GM23338 (cell line): ENCODE measurements at regions not wholly inside any gene's neighbourhood (a gene's known extent, or its start where the extent isn't known, plus 50 kb on each side); places are given as distances from the start of the nearest gene placed in this dataset.

ENCODE experiments used
- ATAC-seq: fragments of 200-7000 bp; cut with Tn5 transposase; 3 replicates; pipeline ENCODE4 v1.9.1; 2020
- DNase-seq: peaks from one replicate; pipeline ENCODE4 v3.0.0-alpha.2; 2015; ENCODE audit warnings: low spot score
- H2AFZ ChIP-seq: fragments of 200-600 bp; sonication (generic); 2 replicates; pipeline ENCODE4 v1.8.0; 2016; ENCODE audit warnings: antibody characterized with exemption, mild to moderate bottlenecking, moderate library complexity
- H3F3A ChIP-seq: fragments of 200-600 bp; sonication (generic); replicated peaks from 2 replicates; pipeline ENCODE4 v1.8.0; 2017; ENCODE audit warnings: antibody characterized with exemption, mixed run types, low read depth
- H3K27ac ChIP-seq: fragments of 200-600 bp; sonication (generic); 2 replicates; pipeline ENCODE4 v1.6.1; 2016; ENCODE audit warnings: low read depth
- H3K27me3 ChIP-seq: fragments of 200-600 bp; sonication (generic); 2 replicates; pipeline ENCODE4 v1.8.0; 2016; ENCODE audit warnings: mild to moderate bottlenecking, mixed run types, moderate library complexity; ENCODE audit not compliant: insufficient read depth
- H3K36me3 ChIP-seq: fragments of 200-600 bp; sonication (generic); 2 replicates; pipeline ENCODE4 v1.8.0; 2016; ENCODE audit warnings: mild to moderate bottlenecking; ENCODE audit not compliant: insufficient read depth
- H3K4me1 ChIP-seq: fragments of 200-600 bp; sonication (generic); 2 replicates; pipeline ENCODE4 v1.8.0; 2016; ENCODE audit warnings: mild to moderate bottlenecking, moderate library complexity; ENCODE audit not compliant: insufficient read depth
- H3K4me2 ChIP-seq: fragments of 200-600 bp; sonication (generic); 2 replicates; pipeline ENCODE4 v1.7.1; 2017; ENCODE audit warnings: mixed run types
- H3K4me3 ChIP-seq: fragments of 200-600 bp; sonication (generic); 2 replicates; pipeline ENCODE4 v1.6.1; 2016; ENCODE audit warnings: mixed run types
- H3K79me2 ChIP-seq: fragments of 200-600 bp; sonication (generic); replicated peaks from 2 replicates; pipeline ENCODE4 v1.8.0; 2017; ENCODE audit warnings: mild to moderate bottlenecking; ENCODE audit not compliant: insufficient read depth
- H3K9me2 ChIP-seq: fragments of 200-600 bp; sonication (generic); 2 replicates; pipeline ENCODE4 v1.8.0; 2017; ENCODE audit not compliant: insufficient read depth
- H4K20me1 ChIP-seq: fragments of 200-600 bp; sonication (generic); replicated peaks from 2 replicates; pipeline ENCODE4 v1.8.0; 2017; ENCODE audit warnings: mild to moderate bottlenecking; ENCODE audit not compliant: insufficient read depth
- H3K27ac Mint-ChIP-seq: 2 replicates; pipeline ENCODE4 v1.8.0; 2020; ENCODE audit warnings: inconsistent platforms, mild to moderate bottlenecking, moderate library complexity, mixed read lengths
- H3K27me3 Mint-ChIP-seq: 3 replicates; pipeline ENCODE4 v1.8.0; 2022; ENCODE audit warnings: low read depth, mild to moderate bottlenecking, moderate library complexity, mixed read lengths, inconsistent platforms; ENCODE audit not compliant: insufficient read depth, poor library complexity
- H3K36me3 Mint-ChIP-seq: 3 replicates; pipeline ENCODE4 v1.8.0; 2021; ENCODE audit warnings: low read depth, mild to moderate bottlenecking, inconsistent platforms, moderate library complexity, mixed read lengths
- H3K4me1 Mint-ChIP-seq: 3 replicates; pipeline ENCODE4 v1.8.0; 2020; ENCODE audit warnings: mild to moderate bottlenecking, inconsistent platforms, mixed read lengths
- H3K4me3 Mint-ChIP-seq: 3 replicates; pipeline ENCODE4 v1.8.0; 2021; ENCODE audit warnings: moderate library complexity, mild to moderate bottlenecking, inconsistent platforms, mixed read lengths
- H3K9me3 Mint-ChIP-seq: 3 replicates; pipeline ENCODE4 v1.8.0; 2020; ENCODE audit warnings: moderate library complexity, mild to moderate bottlenecking, inconsistent platforms, mixed read lengths
- CREB1 ChIP-seq: fragments of 250-450 bp; sonication (Bioruptor Pico); IDR thresholded peaks from 2 replicates; pipeline ENCODE4 v1.5.0; 2020; ENCODE audit warnings: low read depth, mild to moderate bottlenecking, moderate library complexity
- EZH2 ChIP-seq: fragments of 200-600 bp; sonication (generic); IDR thresholded peaks from one replicate; pipeline ENCODE4 v1.8.0; 2017; ENCODE audit warnings: antibody characterized with exemption, mild to moderate bottlenecking, low read depth; ENCODE audit not compliant: unreplicated experiment
- EZH2phosphoT487 ChIP-seq: fragments of 200-600 bp; sonication (generic); IDR thresholded peaks from one replicate; pipeline ENCODE4 v1.8.1; 2018; ENCODE audit warnings: antibody characterized with exemption; ENCODE audit not compliant: unreplicated experiment
- JUNB ChIP-seq: IDR thresholded peaks from one replicate; pipeline ENCODE4 v1.6.1; 2016; ENCODE audit warnings: antibody characterized with exemption; ENCODE audit not compliant: unreplicated experiment
- NANOG ChIP-seq: IDR thresholded peaks from 2 replicates; pipeline ENCODE4 v1.6.1; 2016; ENCODE audit warnings: antibody characterized with exemption, borderline replicate concordance
- POLR2AphosphoS5 ChIP-seq: IDR thresholded peaks from 2 replicates; pipeline ENCODE4 v1.6.1; 2016; ENCODE audit warnings: antibody characterized with exemption, low read depth
- STAT1 ChIP-seq: IDR thresholded peaks from one replicate; pipeline ENCODE4 v1.6.1; 2016; ENCODE audit warnings: antibody characterized with exemption; ENCODE audit not compliant: unreplicated experiment
- ZNF114 ChIP-seq: fragments of 250-450 bp; sonication (Bioruptor Pico); IDR thresholded peaks from 2 replicates; pipeline ENCODE4 v1.5.0; 2020; ENCODE audit warnings: mild to moderate bottlenecking, moderate library complexity
- ZNF331 ChIP-seq: fragments of 250-450 bp; sonication (Bioruptor Pico); IDR thresholded peaks from 2 replicates; pipeline ENCODE4 v1.5.0; 2020; ENCODE audit warnings: low read depth, mild to moderate bottlenecking, moderate library complexity
- TF ChIP-seq, protein P1 (sequence below): IDR thresholded peaks from one replicate; pipeline ENCODE4 v1.6.1; 2018; ENCODE audit warnings: antibody characterized with exemption; ENCODE audit not compliant: unreplicated experiment
- TF ChIP-seq, protein P2 (sequence below), 2 experiments: fragments of 200-600 bp in 1 of 2; sonication (generic) in 1 of 2; conservative IDR thresholded peaks; 2 replicates each; pipeline versions ENCODE4 v1.5.1 to v1.6.1; 2016 to 2017; ENCODE audit warnings: antibody characterized with exemption in 2 of 2, low read depth in 2 of 2, mild to moderate bottlenecking in 2 of 2, moderate library complexity in 1 of 2
- TF ChIP-seq, protein P3 (sequence below): IDR thresholded peaks from 2 replicates; pipeline ENCODE4 v1.6.1; 2016; ENCODE audit warnings: antibody characterized with exemption
- TF ChIP-seq, protein P4 (sequence below): fragments of 250-450 bp; sonication (Bioruptor Pico); IDR thresholded peaks from 2 replicates; pipeline ENCODE4 v1.5.0; 2020; ENCODE audit warnings: mild to moderate bottlenecking, moderate library complexity

DNA sequence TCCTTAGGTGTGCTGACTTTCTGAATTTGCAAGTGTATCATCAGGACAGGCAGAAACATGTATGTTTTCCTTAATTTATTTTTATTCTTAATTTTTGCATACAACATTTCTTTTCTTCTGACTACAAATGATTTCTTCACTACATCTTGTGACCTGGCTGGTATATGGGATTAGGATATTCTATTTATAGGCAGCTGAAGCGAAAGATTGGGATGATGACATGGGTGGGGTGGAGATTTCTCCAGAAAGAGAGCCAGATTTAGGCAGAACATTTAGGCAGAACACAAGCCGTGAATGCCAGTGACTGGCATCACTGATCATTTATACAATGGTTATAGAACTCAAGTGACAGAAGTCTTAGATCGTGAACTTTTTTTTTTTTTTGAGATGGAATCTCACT is 256.7 kb downstream of the KLF6 start:
- H3K27ac ChIP-seq: no peak overlapping the region
- H3K4me3 ChIP-seq: no peak overlapping the region
- no peaks in the 10 kb centered on the region for H3K36me3 Mint-ChIP-seq
- no peak for DNase-seq
- no peaks in the 10 kb centered on the region for H3K9me2 ChIP-seq
- H3K4me3 Mint-ChIP-seq: no peak overlapping the region
- H3K9me3 Mint-ChIP-seq: no peaks in the 10 kb centered on the region; the same call in 2 of the 3 replicates
- no peak for TF ChIP-seq EZH2phosphoT487
- TF ChIP-seq ZNF331 (CRISPR knock-in tag): no peak
- TF ChIP-seq, protein P1, sequence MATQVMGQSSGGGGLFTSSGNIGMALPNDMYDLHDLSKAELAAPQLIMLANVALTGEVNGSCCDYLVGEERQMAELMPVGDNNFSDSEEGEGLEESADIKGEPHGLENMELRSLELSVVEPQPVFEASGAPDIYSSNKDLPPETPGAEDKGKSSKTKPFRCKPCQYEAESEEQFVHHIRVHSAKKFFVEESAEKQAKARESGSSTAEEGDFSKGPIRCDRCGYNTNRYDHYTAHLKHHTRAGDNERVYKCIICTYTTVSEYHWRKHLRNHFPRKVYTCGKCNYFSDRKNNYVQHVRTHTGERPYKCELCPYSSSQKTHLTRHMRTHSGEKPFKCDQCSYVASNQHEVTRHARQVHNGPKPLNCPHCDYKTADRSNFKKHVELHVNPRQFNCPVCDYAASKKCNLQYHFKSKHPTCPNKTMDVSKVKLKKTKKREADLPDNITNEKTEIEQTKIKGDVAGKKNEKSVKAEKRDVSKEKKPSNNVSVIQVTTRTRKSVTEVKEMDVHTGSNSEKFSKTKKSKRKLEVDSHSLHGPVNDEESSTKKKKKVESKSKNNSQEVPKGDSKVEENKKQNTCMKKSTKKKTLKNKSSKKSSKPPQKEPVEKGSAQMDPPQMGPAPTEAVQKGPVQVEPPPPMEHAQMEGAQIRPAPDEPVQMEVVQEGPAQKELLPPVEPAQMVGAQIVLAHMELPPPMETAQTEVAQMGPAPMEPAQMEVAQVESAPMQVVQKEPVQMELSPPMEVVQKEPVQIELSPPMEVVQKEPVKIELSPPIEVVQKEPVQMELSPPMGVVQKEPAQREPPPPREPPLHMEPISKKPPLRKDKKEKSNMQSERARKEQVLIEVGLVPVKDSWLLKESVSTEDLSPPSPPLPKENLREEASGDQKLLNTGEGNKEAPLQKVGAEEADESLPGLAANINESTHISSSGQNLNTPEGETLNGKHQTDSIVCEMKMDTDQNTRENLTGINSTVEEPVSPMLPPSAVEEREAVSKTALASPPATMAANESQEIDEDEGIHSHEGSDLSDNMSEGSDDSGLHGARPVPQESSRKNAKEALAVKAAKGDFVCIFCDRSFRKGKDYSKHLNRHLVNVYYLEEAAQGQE: no peak
- TF ChIP-seq, protein P2, sequence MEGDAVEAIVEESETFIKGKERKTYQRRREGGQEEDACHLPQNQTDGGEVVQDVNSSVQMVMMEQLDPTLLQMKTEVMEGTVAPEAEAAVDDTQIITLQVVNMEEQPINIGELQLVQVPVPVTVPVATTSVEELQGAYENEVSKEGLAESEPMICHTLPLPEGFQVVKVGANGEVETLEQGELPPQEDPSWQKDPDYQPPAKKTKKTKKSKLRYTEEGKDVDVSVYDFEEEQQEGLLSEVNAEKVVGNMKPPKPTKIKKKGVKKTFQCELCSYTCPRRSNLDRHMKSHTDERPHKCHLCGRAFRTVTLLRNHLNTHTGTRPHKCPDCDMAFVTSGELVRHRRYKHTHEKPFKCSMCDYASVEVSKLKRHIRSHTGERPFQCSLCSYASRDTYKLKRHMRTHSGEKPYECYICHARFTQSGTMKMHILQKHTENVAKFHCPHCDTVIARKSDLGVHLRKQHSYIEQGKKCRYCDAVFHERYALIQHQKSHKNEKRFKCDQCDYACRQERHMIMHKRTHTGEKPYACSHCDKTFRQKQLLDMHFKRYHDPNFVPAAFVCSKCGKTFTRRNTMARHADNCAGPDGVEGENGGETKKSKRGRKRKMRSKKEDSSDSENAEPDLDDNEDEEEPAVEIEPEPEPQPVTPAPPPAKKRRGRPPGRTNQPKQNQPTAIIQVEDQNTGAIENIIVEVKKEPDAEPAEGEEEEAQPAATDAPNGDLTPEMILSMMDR (conservative IDR thresholded peaks at IDR 0.05; ENCODE audit: low read depth in 2 of 2): no peak
- TF ChIP-seq STAT1: no peak
- no peak for TF ChIP-seq ZNF114 (CRISPR knock-in tag)
- TF ChIP-seq, protein P3, sequence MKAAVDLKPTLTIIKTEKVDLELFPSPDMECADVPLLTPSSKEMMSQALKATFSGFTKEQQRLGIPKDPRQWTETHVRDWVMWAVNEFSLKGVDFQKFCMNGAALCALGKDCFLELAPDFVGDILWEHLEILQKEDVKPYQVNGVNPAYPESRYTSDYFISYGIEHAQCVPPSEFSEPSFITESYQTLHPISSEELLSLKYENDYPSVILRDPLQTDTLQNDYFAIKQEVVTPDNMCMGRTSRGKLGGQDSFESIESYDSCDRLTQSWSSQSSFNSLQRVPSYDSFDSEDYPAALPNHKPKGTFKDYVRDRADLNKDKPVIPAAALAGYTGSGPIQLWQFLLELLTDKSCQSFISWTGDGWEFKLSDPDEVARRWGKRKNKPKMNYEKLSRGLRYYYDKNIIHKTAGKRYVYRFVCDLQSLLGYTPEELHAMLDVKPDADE: no peak
- TF ChIP-seq JUNB: no peak
- no peak for TF ChIP-seq NANOG
- no peak for TF ChIP-seq EZH2
- TF ChIP-seq, protein P4, sequence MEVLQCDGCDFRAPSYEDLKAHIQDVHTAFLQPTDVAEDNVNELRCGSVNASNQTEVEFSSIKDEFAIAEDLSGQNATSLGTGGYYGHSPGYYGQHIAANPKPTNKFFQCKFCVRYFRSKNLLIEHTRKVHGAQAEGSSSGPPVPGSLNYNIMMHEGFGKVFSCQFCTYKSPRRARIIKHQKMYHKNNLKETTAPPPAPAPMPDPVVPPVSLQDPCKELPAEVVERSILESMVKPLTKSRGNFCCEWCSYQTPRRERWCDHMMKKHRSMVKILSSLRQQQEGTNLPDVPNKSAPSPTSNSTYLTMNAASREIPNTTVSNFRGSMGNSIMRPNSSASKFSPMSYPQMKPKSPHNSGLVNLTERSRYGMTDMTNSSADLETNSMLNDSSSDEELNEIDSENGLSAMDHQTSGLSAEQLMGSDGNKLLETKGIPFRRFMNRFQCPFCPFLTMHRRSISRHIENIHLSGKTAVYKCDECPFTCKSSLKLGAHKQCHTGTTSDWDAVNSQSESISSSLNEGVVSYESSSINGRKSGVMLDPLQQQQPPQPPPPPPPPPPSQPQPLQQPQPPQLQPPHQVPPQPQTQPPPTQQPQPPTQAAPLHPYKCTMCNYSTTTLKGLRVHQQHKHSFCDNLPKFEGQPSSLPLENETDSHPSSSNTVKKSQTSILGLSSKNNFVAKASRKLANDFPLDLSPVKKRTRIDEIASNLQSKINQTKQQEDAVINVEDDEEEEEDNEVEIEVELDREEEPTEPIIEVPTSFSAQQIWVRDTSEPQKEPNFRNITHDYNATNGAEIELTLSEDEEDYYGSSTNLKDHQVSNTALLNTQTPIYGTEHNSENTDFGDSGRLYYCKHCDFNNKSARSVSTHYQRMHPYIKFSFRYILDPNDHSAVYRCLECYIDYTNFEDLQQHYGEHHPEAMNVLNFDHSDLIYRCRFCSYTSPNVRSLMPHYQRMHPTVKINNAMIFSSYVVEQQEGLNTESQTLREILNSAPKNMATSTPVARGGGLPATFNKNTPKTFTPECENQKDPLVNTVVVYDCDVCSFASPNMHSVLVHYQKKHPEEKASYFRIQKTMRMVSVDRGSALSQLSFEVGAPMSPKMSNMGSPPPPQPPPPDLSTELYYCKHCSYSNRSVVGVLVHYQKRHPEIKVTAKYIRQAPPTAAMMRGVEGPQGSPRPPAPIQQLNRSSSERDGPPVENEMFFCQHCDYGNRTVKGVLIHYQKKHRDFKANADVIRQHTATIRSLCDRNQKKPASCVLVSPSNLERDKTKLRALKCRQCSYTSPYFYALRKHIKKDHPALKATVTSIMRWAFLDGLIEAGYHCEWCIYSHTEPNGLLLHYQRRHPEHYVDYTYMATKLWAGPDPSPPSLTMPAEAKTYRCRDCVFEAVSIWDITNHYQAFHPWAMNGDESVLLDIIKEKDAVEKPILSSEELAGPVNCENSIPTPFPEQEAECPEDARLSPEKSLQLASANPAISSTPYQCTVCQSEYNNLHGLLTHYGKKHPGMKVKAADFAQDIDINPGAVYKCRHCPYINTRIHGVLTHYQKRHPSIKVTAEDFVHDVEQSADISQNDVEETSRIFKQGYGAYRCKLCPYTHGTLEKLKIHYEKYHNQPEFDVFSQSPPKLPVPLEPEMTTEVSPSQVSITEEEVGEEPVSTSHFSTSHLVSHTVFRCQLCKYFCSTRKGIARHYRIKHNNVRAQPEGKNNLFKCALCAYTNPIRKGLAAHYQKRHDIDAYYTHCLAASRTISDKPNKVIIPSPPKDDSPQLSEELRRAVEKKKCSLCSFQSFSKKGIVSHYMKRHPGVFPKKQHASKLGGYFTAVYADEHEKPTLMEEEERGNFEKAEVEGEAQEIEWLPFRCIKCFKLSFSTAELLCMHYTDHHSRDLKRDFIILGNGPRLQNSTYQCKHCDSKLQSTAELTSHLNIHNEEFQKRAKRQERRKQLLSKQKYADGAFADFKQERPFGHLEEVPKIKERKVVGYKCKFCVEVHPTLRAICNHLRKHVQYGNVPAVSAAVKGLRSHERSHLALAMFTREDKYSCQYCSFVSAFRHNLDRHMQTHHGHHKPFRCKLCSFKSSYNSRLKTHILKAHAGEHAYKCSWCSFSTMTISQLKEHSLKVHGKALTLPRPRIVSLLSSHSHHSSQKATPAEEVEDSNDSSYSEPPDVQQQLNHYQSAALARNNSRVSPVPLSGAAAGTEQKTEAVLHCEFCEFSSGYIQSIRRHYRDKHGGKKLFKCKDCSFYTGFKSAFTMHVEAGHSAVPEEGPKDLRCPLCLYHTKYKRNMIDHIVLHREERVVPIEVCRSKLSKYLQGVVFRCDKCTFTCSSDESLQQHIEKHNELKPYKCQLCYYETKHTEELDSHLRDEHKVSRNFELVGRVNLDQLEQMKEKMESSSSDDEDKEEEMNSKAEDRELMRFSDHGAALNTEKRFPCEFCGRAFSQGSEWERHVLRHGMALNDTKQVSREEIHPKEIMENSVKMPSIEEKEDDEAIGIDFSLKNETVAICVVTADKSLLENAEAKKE (CRISPR knock-in tag): no peak
- no peak for TF ChIP-seq POLR2AphosphoS5
- TF ChIP-seq CREB1 (CRISPR knock-in tag): no peak
- no peak overlapping the region for H3K27ac Mint-ChIP-seq
- no peaks in the 10 kb centered on the region for H3K79me2 ChIP-seq
- no peak overlapping the region for H3K4me2 ChIP-seq
- ATAC-seq: no peak
- H3K27me3 ChIP-seq: no peaks in the 10 kb centered on the region
- no peaks in the 10 kb centered on the region for H3K27me3 Mint-ChIP-seq
- no peaks in the 10 kb centered on the region for H4K20me1 ChIP-seq
- no peaks in the 10 kb centered on the region for H3K4me1 Mint-ChIP-seq
- H3K4me1 ChIP-seq: no peaks in the 10 kb centered on the region
- no peak overlapping the region for H2AFZ ChIP-seq
- no peaks in the 10 kb centered on the region for H3F3A ChIP-seq
- H3K36me3 ChIP-seq: no peaks in the 10 kb centered on the region
